Lower lobe of right lung (tissue), 2 donors: ENCODE measurements at regions not wholly inside any gene's neighbourhood (a gene's known extent, or its start where the extent isn't known, plus 50 kb on each side); places are given as distances from the start of the nearest gene placed in this dataset.

ENCODE experiments used
- ATAC-seq, 2 donors: fragments of 200-7000 bp; cut with Tn5 transposase; one replicate each; pipeline ENCODE4 v1.9.1; 2020 to 2022; ENCODE audit warnings: mild to moderate bottlenecking in 2 of 2, moderate library complexity in 2 of 2
- DNase-seq: peaks from one replicate; pipeline ENCODE4 v3.0.0-alpha.2; 2020
- H3K27ac ChIP-seq: fragments of 200-600 bp; one replicate; pipeline ENCODE4 v1.8.0; 2022
- H3K27me3 ChIP-seq: fragments of 200-600 bp; one replicate; pipeline ENCODE4 v1.8.0; 2022; ENCODE audit warnings: low read depth
- H3K36me3 ChIP-seq: fragments of 200-600 bp; one replicate; pipeline ENCODE4 v1.8.0; 2022; ENCODE audit warnings: mild to moderate bottlenecking
- H3K4me1 ChIP-seq: fragments of 200-600 bp; one replicate; pipeline ENCODE4 v1.8.0; 2022
- H3K4me3 ChIP-seq: fragments of 200-600 bp; one replicate; pipeline ENCODE4 v1.8.0; 2022; ENCODE audit warnings: mild to moderate bottlenecking
- H3K9me3 ChIP-seq: fragments of 200-600 bp; one replicate; pipeline ENCODE4 v1.8.0; 2022
- intact Hi-C: fragments of 100-400 bp; cut with DNase I; formaldehyde crosslinking; loops from one replicate; pipeline ENCODE4 v1.11.0; 2022
- TF ChIP-seq, protein P1 (sequence below): fragments of 200-600 bp; IDR thresholded peaks from one replicate; pipeline ENCODE4 v1.8.0; 2022; ENCODE audit warnings: antibody characterized with exemption, mild to moderate bottlenecking
- donor health status: DM: no; HTN: yes; CAD: no; lungs with severe emphysema.

DNA sequence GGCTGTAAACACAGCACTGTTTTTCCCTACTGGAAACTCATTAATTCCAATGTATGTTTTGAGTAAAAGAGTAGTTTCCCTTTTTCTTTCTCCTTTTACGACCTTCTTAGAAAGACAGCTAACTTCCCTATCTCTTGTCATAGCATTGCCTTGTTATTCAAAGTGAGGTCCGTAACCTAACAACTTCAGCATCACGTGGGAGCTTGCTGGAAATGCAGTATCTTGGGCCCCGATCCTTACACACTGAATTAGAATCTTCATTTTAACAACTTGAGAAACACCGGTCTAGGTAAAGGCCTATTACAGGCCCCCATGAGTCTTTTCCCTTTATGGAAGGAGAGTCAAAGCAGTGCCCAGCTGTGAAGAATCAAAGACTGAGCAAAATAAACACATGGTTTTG lies 230.7 kb upstream of the PRKD1 start:
- intact Hi-C loops: no loop called here
- Histone ChIP-seq H3K27ac (no peak overlapping the region), H3K36me3 (no peaks in the 10 kb centered on the region), H3K4me3 (no peak overlapping the region), H3K4me1 (no peaks in the 10 kb centered on the region), H3K9me3 (no peaks in the 10 kb centered on the region), H3K27me3 (no peaks in the 10 kb centered on the region)
- TF ChIP-seq, protein P1, sequence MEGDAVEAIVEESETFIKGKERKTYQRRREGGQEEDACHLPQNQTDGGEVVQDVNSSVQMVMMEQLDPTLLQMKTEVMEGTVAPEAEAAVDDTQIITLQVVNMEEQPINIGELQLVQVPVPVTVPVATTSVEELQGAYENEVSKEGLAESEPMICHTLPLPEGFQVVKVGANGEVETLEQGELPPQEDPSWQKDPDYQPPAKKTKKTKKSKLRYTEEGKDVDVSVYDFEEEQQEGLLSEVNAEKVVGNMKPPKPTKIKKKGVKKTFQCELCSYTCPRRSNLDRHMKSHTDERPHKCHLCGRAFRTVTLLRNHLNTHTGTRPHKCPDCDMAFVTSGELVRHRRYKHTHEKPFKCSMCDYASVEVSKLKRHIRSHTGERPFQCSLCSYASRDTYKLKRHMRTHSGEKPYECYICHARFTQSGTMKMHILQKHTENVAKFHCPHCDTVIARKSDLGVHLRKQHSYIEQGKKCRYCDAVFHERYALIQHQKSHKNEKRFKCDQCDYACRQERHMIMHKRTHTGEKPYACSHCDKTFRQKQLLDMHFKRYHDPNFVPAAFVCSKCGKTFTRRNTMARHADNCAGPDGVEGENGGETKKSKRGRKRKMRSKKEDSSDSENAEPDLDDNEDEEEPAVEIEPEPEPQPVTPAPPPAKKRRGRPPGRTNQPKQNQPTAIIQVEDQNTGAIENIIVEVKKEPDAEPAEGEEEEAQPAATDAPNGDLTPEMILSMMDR: no peak
- DNase-seq: no peak
- no peak for ATAC-seq

DNA sequence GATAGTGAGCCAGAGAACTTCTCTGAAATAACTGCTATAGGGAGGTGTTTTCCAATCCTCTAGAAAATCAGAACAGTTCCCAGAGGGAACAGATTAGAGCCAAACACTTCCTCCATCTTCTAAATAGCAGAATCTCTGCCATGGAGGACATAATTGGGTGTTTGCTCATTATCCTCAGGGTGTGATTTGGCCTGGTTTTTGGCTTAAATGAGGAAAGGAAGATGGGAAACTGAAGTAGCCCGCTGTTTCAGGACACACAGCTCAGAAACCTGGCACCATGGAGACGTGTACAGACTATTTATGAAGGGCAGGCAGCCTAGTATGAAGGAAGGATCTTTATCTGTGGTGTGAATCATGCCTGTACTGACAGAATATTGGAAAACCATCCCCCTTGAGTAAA lies 231.7 kb upstream of the PRKD1 start:
- no peaks in the 10 kb centered on the region for H3K36me3 ChIP-seq
- H3K27me3 ChIP-seq: no peaks in the 10 kb centered on the region
- no peaks in the 10 kb centered on the region for H3K4me1 ChIP-seq
- TF ChIP-seq, protein P1: no peak
- no peak overlapping the region for H3K4me3 ChIP-seq
- H3K27ac ChIP-seq: no peak overlapping the region
- DNase-seq (no peak), ATAC-seq (no peak)
- intact Hi-C loops: no loop called here
- H3K9me3 ChIP-seq: no peaks in the 10 kb centered on the region

DNA sequence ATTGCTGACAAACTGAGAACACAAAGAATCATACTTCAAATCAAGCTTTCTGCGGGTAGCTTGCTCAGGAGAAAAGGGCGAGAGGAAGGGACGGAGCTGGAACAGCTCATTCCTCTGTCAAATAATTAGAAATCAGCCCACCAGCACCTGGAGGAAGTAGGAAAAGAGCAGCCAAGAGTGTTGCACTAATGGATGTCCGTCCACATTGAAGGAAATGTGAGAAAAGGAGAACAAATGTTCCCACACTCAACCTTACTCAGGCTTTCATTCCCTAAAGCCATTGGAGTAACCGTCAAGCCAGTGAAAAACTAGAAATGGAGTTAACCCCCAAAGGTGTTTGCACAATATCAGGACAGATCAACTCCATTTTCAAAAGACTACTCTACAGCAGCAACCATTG lies 233.0 kb upstream of the PRKD1 start:
- no peaks in the 10 kb centered on the region for H3K9me3 ChIP-seq
- TF ChIP-seq, protein P1: no peak
- intact Hi-C loops: no loop called here
- H3K27me3 ChIP-seq: no peaks in the 10 kb centered on the region
- no peaks in the 10 kb centered on the region for H3K36me3 ChIP-seq
- H3K27ac ChIP-seq: no peak overlapping the region
- no peaks in the 10 kb centered on the region for H3K4me1 ChIP-seq
- no peak overlapping the region for H3K4me3 ChIP-seq
- no peak for DNase-seq
- no peak for ATAC-seq

DNA sequence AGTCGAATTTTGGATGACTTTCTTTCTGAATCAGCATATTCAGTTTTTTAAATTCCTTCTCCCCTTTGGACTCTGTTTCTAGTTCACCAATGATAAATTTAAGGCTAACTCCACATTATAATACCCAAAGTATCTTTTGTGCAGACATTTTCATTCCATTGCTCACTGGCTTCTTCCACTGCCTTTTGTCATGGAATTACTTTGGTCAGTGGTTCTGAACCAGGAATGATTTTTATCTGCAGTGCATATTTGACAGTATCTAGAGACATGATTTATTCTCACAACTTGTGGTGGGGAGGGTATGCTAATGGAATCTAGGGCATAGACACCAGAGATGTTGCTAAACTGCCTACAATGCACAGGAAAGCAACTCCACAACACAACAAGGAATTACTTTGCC lies 234.4 kb upstream of the PRKD1 start:
- Histone ChIP-seq H3K9me3 (no peaks in the 10 kb centered on the region), H3K36me3 (no peaks in the 10 kb centered on the region), H3K4me3 (no peak overlapping the region), H3K27ac (no peak overlapping the region), H3K4me1 (no peaks in the 10 kb centered on the region), H3K27me3 (no peaks in the 10 kb centered on the region)
- TF ChIP-seq, protein P1: no peak
- DNase-seq (no peak), ATAC-seq (no peak)
- intact Hi-C loops: no loop called here

DNA sequence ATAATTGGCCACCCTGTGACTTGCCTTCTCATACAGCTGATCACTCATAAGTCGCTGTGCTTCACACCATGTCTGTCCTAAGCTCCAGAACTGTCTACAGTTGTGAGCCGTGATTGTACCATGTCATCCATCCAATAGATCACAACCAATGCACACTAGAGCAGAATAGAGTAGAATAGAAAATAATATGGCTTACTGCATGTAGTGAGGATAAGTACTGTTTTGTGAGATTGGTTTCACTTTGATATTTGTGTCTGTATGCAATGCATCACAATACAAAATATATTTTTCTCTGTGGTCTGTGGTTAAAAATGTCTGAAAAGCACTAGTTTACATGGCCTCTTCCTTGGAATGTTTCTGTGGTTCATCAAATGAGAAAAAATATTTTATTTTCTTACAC lies 237.6 kb upstream of the PRKD1 start:
- Histone ChIP-seq H3K36me3 (no peaks in the 10 kb centered on the region), H3K4me3 (no peak overlapping the region), H3K4me1 (no peaks in the 10 kb centered on the region), H3K27ac (no peak overlapping the region), H3K9me3 (peaks cover 11% of the 10 kb centered on the region), H3K27me3 (no peaks in the 10 kb centered on the region)
- DNase-seq (no peak), ATAC-seq (no peak)
- TF ChIP-seq, protein P1: no peak
- intact Hi-C loops: no loop called here

DNA sequence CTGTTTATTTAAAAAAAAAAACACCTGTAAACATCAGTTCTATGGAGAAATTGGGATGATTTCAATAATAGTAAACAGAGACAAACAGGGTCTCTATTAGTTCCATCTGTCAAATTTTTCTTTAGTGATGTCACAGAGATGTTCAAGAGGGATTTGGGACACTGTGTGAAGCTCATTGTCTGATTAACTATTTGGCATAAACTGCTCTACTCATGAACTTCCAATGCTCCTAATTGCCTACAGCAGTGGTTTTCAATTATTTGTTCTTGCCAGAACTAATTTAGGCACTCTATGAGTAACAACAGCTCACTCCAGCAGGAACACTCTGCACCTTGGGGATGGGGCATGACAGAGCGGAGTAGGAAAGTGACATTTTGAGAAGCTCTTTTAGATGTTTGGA lies 250.1 kb upstream of the PRKD1 start:
- DNase-seq: no peak
- Histone ChIP-seq H3K4me1 (no peaks in the 10 kb centered on the region), H3K9me3 (no peaks in the 10 kb centered on the region), H3K27ac (no peak overlapping the region), H3K36me3 (no peaks in the 10 kb centered on the region), H3K27me3 (no peaks in the 10 kb centered on the region), H3K4me3 (no peak overlapping the region)
- intact Hi-C loops: no loop called here
- no peak for ATAC-seq
- TF ChIP-seq, protein P1: no peak
